ENCODE measurements at regions not wholly inside any gene's neighbourhood (a gene's known extent, or its start where the extent isn't known, plus 50 kb on each side); places are given as distances from the start of the nearest gene placed in this dataset.

GRCh38 chr6:147759093-147759492 lies 250.6 kb downstream of the SAMD5 start:
- DNase-seq (ENCODE audit: low spot score): no peak
- no peak for TF ChIP-seq CTCF (IDR thresholded peaks at IDR 0.05; ENCODE audit: extremely low read depth, insufficient read depth, missing control alignments)
- in situ Hi-C loops (cut with MboI; ENCODE audit: low pct_unique_long_range_greater_than_20kb, low sequenced_read_pairs, unreplicated experiment): no loop called here

GRCh38 chr6:147759536-147759935 lies 251.0 kb downstream of the SAMD5 start:
- TF ChIP-seq CTCF (IDR thresholded peaks at IDR 0.05; ENCODE audit: extremely low read depth, insufficient read depth, missing control alignments): no peak
- no peak for DNase-seq (ENCODE audit: low spot score)
- in situ Hi-C loops (cut with MboI; ENCODE audit: low pct_unique_long_range_greater_than_20kb, low sequenced_read_pairs, unreplicated experiment): no loop called here

- DNase-seq (ENCODE audit: low spot score): no peak
- in situ Hi-C loops (cut with MboI; ENCODE audit: low pct_unique_long_range_greater_than_20kb, low sequenced_read_pairs, unreplicated experiment): no loop called here
Observed at GRCh38 chr6:147765541-147765940, 257.1 kb downstream of the SAMD5 start.

GRCh38 chr6:147768969-147769368 lies 260.5 kb downstream of the SAMD5 start:
- in situ Hi-C loops (cut with MboI; ENCODE audit: low pct_unique_long_range_greater_than_20kb, low sequenced_read_pairs, unreplicated experiment): no loop called here
- TF ChIP-seq CTCF (IDR thresholded peaks at IDR 0.05; ENCODE audit: extremely low read depth, insufficient read depth, missing control alignments): no peak
- DNase-seq (ENCODE audit: low spot score): no peak

More at GRCh38 chr6:147765541-147765940, 257.1 kb downstream of the SAMD5 start:
- no peak for TF ChIP-seq CTCF (IDR thresholded peaks at IDR 0.05; ENCODE audit: extremely low read depth, insufficient read depth, missing control alignments)

- no peak for DNase-seq (ENCODE audit: low spot score)
- in situ Hi-C loops (cut with MboI; ENCODE audit: low pct_unique_long_range_greater_than_20kb, low sequenced_read_pairs, unreplicated experiment): no loop called here
- no peak for TF ChIP-seq CTCF (IDR thresholded peaks at IDR 0.05; ENCODE audit: extremely low read depth, insufficient read depth, missing control alignments)
Observed at GRCh38 chr6:147769496-147770087, 261.1 kb downstream of the SAMD5 start.

- no peak for TF ChIP-seq CTCF (IDR thresholded peaks at IDR 0.05; ENCODE audit: extremely low read depth, insufficient read depth, missing control alignments)
- in situ Hi-C loops (cut with MboI; ENCODE audit: low pct_unique_long_range_greater_than_20kb, low sequenced_read_pairs, unreplicated experiment): no loop called here
- no peak for DNase-seq (ENCODE audit: low spot score)
Observed at GRCh38 chr6:147770221-147770620, 261.7 kb downstream of the SAMD5 start.
